CD8-positive, alpha-beta memory T cell (primary cell): ENCODE measurements at regions not wholly inside any gene's neighbourhood (a gene's known extent, or its start where the extent isn't known, plus 50 kb on each side); places are given as distances from the start of the nearest gene placed in this dataset.

Experiments
- CTCF ChIA-PET: fragments of 350-600 bp; sonication (Branson Sonifier 250); formaldehyde crosslinking; loops from one replicate; lab custom pipeline; 2021; ENCODE audit warnings: antibody characterized with exemption; lab: Charles Lee
- POLR2A ChIA-PET: fragments of 350-600 bp; sonication (Branson Sonifier 250); formaldehyde crosslinking; loops from one replicate; lab custom pipeline; 2021; ENCODE audit warnings: antibody characterized with exemption; lab: Charles Lee
- DNase-seq, 5 donors: peaks; one replicate each; pipeline versions ENCODE4 v3.0.0 to v3.0.0-alpha.2; 2020 to 2022; ENCODE audit warnings: mixed read lengths in 1 of 5
- H3K27ac ChIP-seq: one replicate; pipeline ENCODE4 v1.7.0; 2013; ENCODE audit warnings: low read depth, mild to moderate bottlenecking, low read length, moderate library complexity
- H3K27me3 ChIP-seq: 2 replicates; pipeline ENCODE4 v1.7.0; 2013; ENCODE audit warnings: low read length, mild to moderate bottlenecking; ENCODE audit not compliant: insufficient read depth, poor library complexity, severe bottlenecking
- H3K36me3 ChIP-seq: 2 replicates; pipeline ENCODE4 v1.7.0; 2013; ENCODE audit warnings: mild to moderate bottlenecking, low read length, moderate library complexity; ENCODE audit not compliant: insufficient read depth
- H3K4me1 ChIP-seq: 2 replicates; pipeline ENCODE4 v1.7.0; 2013; ENCODE audit warnings: mild to moderate bottlenecking, low read length, moderate library complexity; ENCODE audit not compliant: insufficient read depth
- H3K4me3 ChIP-seq: 2 replicates; pipeline ENCODE4 v1.7.0; 2013; ENCODE audit warnings: mild to moderate bottlenecking, low read length
- H3K9me3 ChIP-seq: 2 replicates; pipeline ENCODE4 v1.7.0; 2013; ENCODE audit warnings: mild to moderate bottlenecking, low read length
- H3K27ac Mint-ChIP-seq, 8 donors: one replicate each; pipeline ENCODE4 v1.8.0; 2020 to 2021; ENCODE audit warnings: mixed read lengths in 8 of 8, mild to moderate bottlenecking in 6 of 8, inconsistent platforms in 3 of 8, moderate library complexity in 3 of 8
- H3K27me3 Mint-ChIP-seq, 2 donors: one replicate each; pipeline ENCODE4 v1.8.0; 2020 to 2021; ENCODE audit warnings: mixed read lengths in 2 of 2, mild to moderate bottlenecking in 1 of 2, moderate library complexity in 1 of 2
- H3K36me3 Mint-ChIP-seq, 3 donors: one replicate each; pipeline ENCODE4 v1.8.0; 2020 to 2021; ENCODE audit warnings: mixed read lengths in 3 of 3, inconsistent platforms in 1 of 3, mild to moderate bottlenecking in 1 of 3
- H3K4me1 Mint-ChIP-seq, 3 donors: one replicate each; pipeline ENCODE4 v1.8.0; 2020 to 2021; ENCODE audit warnings: mixed read lengths in 3 of 3, inconsistent platforms in 1 of 3, mild to moderate bottlenecking in 1 of 3
- H3K4me3 Mint-ChIP-seq, 7 donors: one replicate each; pipeline ENCODE4 v1.8.0; 2020 to 2021; ENCODE audit warnings: mixed read lengths in 7 of 7, mild to moderate bottlenecking in 6 of 7, moderate library complexity in 4 of 7, inconsistent platforms in 2 of 7
- H3K9me3 Mint-ChIP-seq, 5 donors: one replicate each; pipeline ENCODE4 v1.8.0; 2020 to 2022; ENCODE audit warnings: mixed read lengths in 5 of 5, mild to moderate bottlenecking in 3 of 5, moderate library complexity in 2 of 5, inconsistent platforms in 1 of 5

- Histone ChIP-seq H3K36me3 (no peaks in the 10 kb centered on the region), H3K27ac (no peak overlapping the region), H3K9me3 (no peaks in the 10 kb centered on the region), H3K4me3 (no peak overlapping the region), H3K4me1 (no peaks in the 10 kb centered on the region), H3K27me3 (no peaks in the 10 kb centered on the region)
- Mint-ChIP-seq H3K4me1 (no peaks in the 10 kb centered on the region), H3K4me3 (no peak overlapping the region), H3K36me3 (no peaks in the 10 kb centered on the region), H3K9me3 (no peaks in the 10 kb centered on the region), H3K27me3 (peaks cover 7 to 15% of the 10 kb centered on the region in 2 donors), H3K27ac (peak overlapping the region in 1 of 8 donors; percentile 85)
- ChIA-PET CTCF (interaction anchor here (0.9 kb wide), 1 partner anchor 36 kb away, joined by 3 read pairs; no protein-coding TSS in a partner anchor), POLR2A (interaction anchor here (1.2 kb wide), 1 partner anchor 9 kb away, joined by 3 read pairs; no protein-coding TSS in a partner anchor)
- DNase-seq, result no peak
These were observed 81.4 kb downstream of the ACAA2 start for GRCh38 chr18:49731860-49732311.

GRCh38 chr18:49731421-49731841, 81.9 kb downstream of the ACAA2 start:
- DNase-seq, result no peak
- Histone ChIP-seq H3K4me1 (no peaks in the 10 kb centered on the region), H3K27me3 (no peaks in the 10 kb centered on the region), H3K9me3 (no peaks in the 10 kb centered on the region), H3K27ac (no peak overlapping the region), H3K36me3 (no peaks in the 10 kb centered on the region), H3K4me3 (no peak overlapping the region)
- Mint-ChIP-seq H3K36me3 (no peaks in the 10 kb centered on the region), H3K27ac (peak overlapping the region in 1 of 8 donors; percentile 32), H3K4me3 (no peak overlapping the region), H3K9me3 (no peaks in the 10 kb centered on the region), H3K4me1 (no peaks in the 10 kb centered on the region), H3K27me3 (peaks cover 9 to 11% of the 10 kb centered on the region in 2 donors)
- ChIA-PET CTCF (interaction anchor here (0.9 kb wide), 1 partner anchor 35 kb away, joined by 3 read pairs; no protein-coding TSS in a partner anchor), POLR2A (interaction anchor here (1.2 kb wide), 1 partner anchor 8 kb away, joined by 3 read pairs; no protein-coding TSS in a partner anchor)

- no peaks in the 10 kb centered on the region for H3K27me3 ChIP-seq
- no peak for DNase-seq
- no peaks in the 10 kb centered on the region for H3K9me3 ChIP-seq
- no peak overlapping the region for H3K27ac ChIP-seq
- ChIA-PET CTCF (no interaction called here), POLR2A (interaction anchor here (1.2 kb wide), 1 partner anchor 8 kb away, joined by 3 read pairs; no protein-coding TSS in a partner anchor)
- Mint-ChIP-seq H3K4me3 (no peak overlapping the region), H3K4me1 (no peaks in the 10 kb centered on the region), H3K9me3 (no peaks in the 10 kb centered on the region), H3K27me3 (peaks cover 9 to 11% of the 10 kb centered on the region in 2 donors), H3K27ac (no peak overlapping the region), H3K36me3 (no peaks in the 10 kb centered on the region)
- no peaks in the 10 kb centered on the region for H3K4me1 ChIP-seq
- no peaks in the 10 kb centered on the region for H3K36me3 ChIP-seq
- H3K4me3 ChIP-seq, result no peak overlapping the region
These were observed 82.4 kb downstream of the ACAA2 start for GRCh38 chr18:49730951-49731391.

GRCh38 chr18:49728542-49728941, 84.8 kb downstream of the ACAA2 start:
- Mint-ChIP-seq H3K4me3 (no peak overlapping the region), H3K36me3 (no peaks in the 10 kb centered on the region), H3K27ac (no peak overlapping the region), H3K9me3 (no peaks in the 10 kb centered on the region), H3K27me3 (peaks cover 12 to 14% of the 10 kb centered on the region in 2 donors), H3K4me1 (peaks cover 6 to 7% (median 7%) of the 10 kb centered on the region in 3 donors)
- CTCF ChIA-PET, result no interaction called here
- peaks cover 5% of the 10 kb centered on the region for H3K27me3 ChIP-seq
- H3K4me3 ChIP-seq, result no peak overlapping the region
- POLR2A ChIA-PET, result no interaction called here
- H3K36me3 ChIP-seq, result no peaks in the 10 kb centered on the region
- H3K9me3 ChIP-seq, result no peaks in the 10 kb centered on the region
- DNase-seq, result no peak
- H3K4me1 ChIP-seq, result no peaks in the 10 kb centered on the region
- no peak overlapping the region for H3K27ac ChIP-seq

- H3K27ac ChIP-seq, result no peak overlapping the region
- no peaks in the 10 kb centered on the region for H3K9me3 ChIP-seq
- Mint-ChIP-seq H3K27ac (no peak overlapping the region), H3K9me3 (no peaks in the 10 kb centered on the region), H3K27me3 (peaks cover 15 to 16% of the 10 kb centered on the region in 2 donors), H3K4me1 (peaks cover 10 to 12% (median 11%) of the 10 kb centered on the region in 3 donors), H3K4me3 (no peak overlapping the region), H3K36me3 (no peaks in the 10 kb centered on the region)
- H3K36me3 ChIP-seq, result no peaks in the 10 kb centered on the region
- ChIA-PET POLR2A (no interaction called here), CTCF (interaction anchor here (1.6 kb wide), 1 partner anchor 8 kb away, joined by 3 read pairs; no protein-coding TSS in a partner anchor)
- H3K4me1 ChIP-seq, result no peaks in the 10 kb centered on the region
- no peak for DNase-seq
- H3K27me3 ChIP-seq, result peaks cover 6% of the 10 kb centered on the region
- H3K4me3 ChIP-seq, result no peak overlapping the region
These were observed 85.5 kb downstream of the ACAA2 start for GRCh38 chr18:49727816-49728215.

GRCh38 chr18:49726675-49726963, 86.7 kb downstream of the ACAA2 start:
- ChIA-PET POLR2A (no interaction called here), CTCF (interaction anchor here (1.6 kb wide), 1 partner anchor 9 kb away, joined by 3 read pairs; no protein-coding TSS in a partner anchor)
- Histone ChIP-seq H3K4me1 (no peaks in the 10 kb centered on the region), H3K36me3 (no peaks in the 10 kb centered on the region), H3K27ac (no peak overlapping the region), H3K9me3 (no peaks in the 10 kb centered on the region), H3K27me3 (peaks cover 6% of the 10 kb centered on the region), H3K4me3 (no peak overlapping the region)
- peaks cover 19 to 24% of the 10 kb centered on the region in 2 donors for H3K27me3 Mint-ChIP-seq
- no peak for DNase-seq
- no peak overlapping the region for H3K4me3 Mint-ChIP-seq
- H3K27ac Mint-ChIP-seq, result peak overlapping the region in 1 of 8 donors; percentile 1
- no peaks in the 10 kb centered on the region for H3K9me3 Mint-ChIP-seq
- no peaks in the 10 kb centered on the region for H3K36me3 Mint-ChIP-seq
- peaks cover 10 to 12% (median 11%) of the 10 kb centered on the region in 3 donors for H3K4me1 Mint-ChIP-seq

- Histone ChIP-seq H3K9me3 (no peaks in the 10 kb centered on the region), H3K27ac (no peak overlapping the region), H3K4me1 (no peaks in the 10 kb centered on the region), H3K27me3 (peaks cover 6% of the 10 kb centered on the region), H3K36me3 (no peaks in the 10 kb centered on the region), H3K4me3 (no peak overlapping the region)
- ChIA-PET CTCF (interaction anchor here (1.0 to 1.6 kb wide), 2 partner anchors 8 to 10 kb away, joined by 3 read pairs; no protein-coding TSS in a partner anchor), POLR2A (no interaction called here)
- no peak overlapping the region for H3K4me3 Mint-ChIP-seq
- DNase-seq, result no peak
- no peaks in the 10 kb centered on the region for H3K9me3 Mint-ChIP-seq
- H3K27me3 Mint-ChIP-seq, result peaks cover 19 to 27% of the 10 kb centered on the region in 2 donors
- H3K27ac Mint-ChIP-seq, result no peak overlapping the region
- H3K36me3 Mint-ChIP-seq, result no peaks in the 10 kb centered on the region
- H3K4me1 Mint-ChIP-seq, result peaks cover 10 to 12% (median 11%) of the 10 kb centered on the region in 3 donors
These were observed 87.3 kb downstream of the ACAA2 start for GRCh38 chr18:49725809-49726674.

GRCh38 chr18:49723648-49724180, 89.6 kb downstream of the ACAA2 start:
- H3K4me1 Mint-ChIP-seq, result peaks cover 10 to 12% (median 11%) of the 10 kb centered on the region in 3 donors
- Histone ChIP-seq H3K4me3 (no peak overlapping the region), H3K4me1 (no peaks in the 10 kb centered on the region), H3K9me3 (no peaks in the 10 kb centered on the region), H3K27ac (no peak overlapping the region), H3K27me3 (peaks cover 6% of the 10 kb centered on the region), H3K36me3 (no peaks in the 10 kb centered on the region)
- H3K27ac Mint-ChIP-seq, result peak overlapping the region in 2 of 8 donors; percentile 11 to 28
- no peaks in the 10 kb centered on the region for H3K36me3 Mint-ChIP-seq
- no peak for DNase-seq
- no peaks in the 10 kb centered on the region for H3K9me3 Mint-ChIP-seq
- H3K4me3 Mint-ChIP-seq, result peak overlapping the region in 6 of 7 donors; percentile 19 to 69 (median 58)
- POLR2A ChIA-PET, result interaction anchor here (1.1 kb wide), 1 partner anchor 8 kb away, joined by 3 read pairs; no protein-coding TSS in a partner anchor
- CTCF ChIA-PET, result no interaction called here
- peaks cover 19 to 27% of the 10 kb centered on the region in 2 donors for H3K27me3 Mint-ChIP-seq
